ENCODE measurements at regions not wholly inside any gene's neighbourhood (a gene's known extent, or its start where the extent isn't known, plus 50 kb on each side); places are given as distances from the start of the nearest gene placed in this dataset.
"Not testable (repeated sequence)": the region's sequence is repeated elsewhere in the genome, so short reads cannot be mapped to it uniquely, and the experiment has no call there.

DNA sequence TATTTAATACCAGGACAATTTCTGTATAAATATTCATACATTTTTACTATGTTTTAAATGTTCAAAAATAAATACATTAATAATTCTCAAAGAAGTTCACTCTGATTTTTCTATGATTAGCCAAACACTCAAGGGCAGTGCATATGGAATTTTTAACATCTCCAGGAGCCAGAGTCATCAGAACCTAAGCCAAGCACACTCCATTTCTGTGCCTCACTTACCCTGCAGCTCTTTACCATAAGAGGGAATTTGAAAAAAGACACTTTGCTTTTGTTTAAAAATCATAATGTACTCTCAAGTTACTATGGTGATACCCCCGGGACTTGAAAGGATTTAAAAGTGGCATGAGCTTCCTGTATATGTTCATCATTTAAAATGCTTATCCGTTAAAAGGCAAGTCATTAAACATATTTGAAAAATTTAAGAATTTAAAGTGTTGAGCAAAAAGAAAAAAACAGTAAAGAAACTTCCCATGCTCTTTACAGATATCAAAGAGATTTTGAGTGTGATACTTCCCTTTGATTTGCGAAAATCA, 747.4 kb upstream of the NECTIN3 start:
- H3K27me3 Mint-ChIP-seq: no peaks in the 10 kb centered on the region
- H3K27ac Mint-ChIP-seq: no peak overlapping the region
- no peak overlapping the region for H3K4me3 Mint-ChIP-seq
- intact Hi-C loops (cut with micrococcal nuclease): no loop called here
- H3K4me1 Mint-ChIP-seq (ENCODE audit: low read depth): no peaks in the 10 kb centered on the region
- H3K36me3 Mint-ChIP-seq (ENCODE audit: low read depth): no peaks in the 10 kb centered on the region
- H3K9me3 Mint-ChIP-seq: peaks cover 19% of the 10 kb centered on the region

DNA sequence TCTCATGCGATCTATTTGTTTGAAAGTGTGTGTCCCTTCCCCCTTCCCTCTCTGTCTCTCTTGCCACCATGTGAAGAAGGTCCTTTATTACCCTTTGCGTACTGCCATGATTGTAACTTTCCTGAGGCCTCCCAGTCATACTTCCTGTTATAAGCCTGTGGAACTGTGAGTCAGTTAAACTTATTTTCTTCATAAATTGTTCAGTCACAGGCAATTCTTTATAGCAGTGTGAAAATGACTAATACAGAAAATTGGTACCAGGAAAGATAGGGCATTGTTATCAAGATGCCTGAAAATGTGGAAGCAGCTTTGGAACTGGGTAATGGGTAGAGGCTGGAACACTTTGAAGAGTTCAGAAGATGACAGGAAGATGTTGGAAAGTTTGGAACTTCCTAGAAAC, 743.7 kb upstream of the NECTIN3 start:
- intact Hi-C loops (cut with micrococcal nuclease): no loop called here
- H3K36me3 Mint-ChIP-seq (ENCODE audit: low read depth): no peaks in the 10 kb centered on the region

DNA sequence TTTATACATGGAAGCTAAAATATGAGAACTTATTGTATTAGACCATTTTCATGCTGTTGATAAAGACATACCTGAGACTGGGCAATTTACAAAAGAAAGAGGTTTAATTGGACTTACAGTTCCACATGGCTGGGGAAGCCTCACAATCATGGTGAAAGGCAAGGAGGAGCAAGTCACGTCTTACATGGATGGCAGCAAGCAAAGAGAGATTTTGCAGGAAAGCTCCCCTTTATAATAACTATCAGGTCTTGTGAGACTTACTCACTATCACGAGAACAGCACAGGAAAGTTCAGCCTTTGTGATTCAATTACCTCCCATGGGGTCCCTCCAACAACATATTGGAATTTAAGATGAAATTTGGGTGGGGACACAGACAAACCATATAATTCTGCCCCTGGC, 740.1 kb upstream of the NECTIN3 start:
- H3K36me3 Mint-ChIP-seq (ENCODE audit: low read depth); intact Hi-C loops (cut with micrococcal nuclease); H3K4me3 Mint-ChIP-seq; H3K4me1 Mint-ChIP-seq (ENCODE audit: low read depth); H3K27ac Mint-ChIP-seq; H3K27me3 Mint-ChIP-seq: not testable (repeated sequence)
- peaks cover 62% of the 10 kb centered on the region for H3K9me3 Mint-ChIP-seq

More for the DNA sequence above, 743.7 kb upstream of the NECTIN3 start:
- Mint-ChIP-seq H3K27me3 (no peaks in the 10 kb centered on the region), H3K4me1 (ENCODE audit: low read depth) (no peaks in the 10 kb centered on the region), H3K9me3 (peaks cover 55% of the 10 kb centered on the region), H3K27ac (no peak overlapping the region), H3K4me3 (no peak overlapping the region)

DNA sequence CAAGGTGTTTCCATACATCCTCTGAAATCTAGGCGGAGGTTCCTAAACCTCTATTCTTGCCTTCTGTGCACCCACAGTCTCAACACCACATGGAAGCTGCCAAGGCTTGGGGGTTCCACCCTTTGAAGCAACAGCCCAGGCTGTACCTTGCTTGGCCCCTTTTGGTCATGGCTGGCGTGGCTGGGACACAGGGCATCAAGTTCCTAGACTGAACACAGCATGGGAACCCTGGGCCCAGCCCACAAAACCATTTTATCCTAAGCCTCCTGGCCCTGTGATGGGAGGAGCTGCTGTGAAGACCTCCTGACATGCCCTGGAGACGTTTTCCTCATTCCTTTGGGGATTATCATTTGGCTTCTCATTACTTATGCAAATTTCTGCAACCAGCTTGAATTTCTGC, 739.0 kb upstream of the NECTIN3 start:
- Mint-ChIP-seq H3K4me1 (ENCODE audit: low read depth) (no peaks in the 10 kb centered on the region), H3K36me3 (ENCODE audit: low read depth) (no peaks in the 10 kb centered on the region), H3K27ac (no peak overlapping the region), H3K27me3 (no peaks in the 10 kb centered on the region), H3K4me3 (no peak overlapping the region), H3K9me3 (peaks cover 58% of the 10 kb centered on the region)
- intact Hi-C loops (cut with micrococcal nuclease): no loop called here

DNA sequence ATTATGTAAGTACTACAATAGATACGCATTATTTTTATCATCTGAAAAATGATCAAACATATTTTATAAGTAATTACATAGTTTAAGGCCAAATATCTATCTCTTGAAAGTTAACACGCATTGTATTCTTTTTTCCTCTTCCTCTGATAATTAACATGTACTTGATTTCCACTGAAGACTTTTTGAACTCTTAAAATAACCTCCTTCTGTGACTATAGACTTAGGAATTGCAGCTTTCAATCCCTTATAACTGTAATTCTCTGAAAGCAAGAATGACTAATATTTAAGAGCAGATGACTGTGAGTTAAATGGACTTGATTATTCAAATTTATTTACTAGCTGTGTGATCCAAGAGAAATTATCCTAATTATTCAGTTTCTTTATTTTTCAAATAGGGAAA, 730.6 kb upstream of the NECTIN3 start:
- Mint-ChIP-seq H3K4me3 (no peak overlapping the region), H3K9me3 (no peaks in the 10 kb centered on the region), H3K4me1 (ENCODE audit: low read depth) (no peaks in the 10 kb centered on the region), H3K36me3 (ENCODE audit: low read depth) (no peaks in the 10 kb centered on the region), H3K27me3 (no peaks in the 10 kb centered on the region), H3K27ac (no peak overlapping the region)
- intact Hi-C loops (cut with micrococcal nuclease): no loop called here

DNA sequence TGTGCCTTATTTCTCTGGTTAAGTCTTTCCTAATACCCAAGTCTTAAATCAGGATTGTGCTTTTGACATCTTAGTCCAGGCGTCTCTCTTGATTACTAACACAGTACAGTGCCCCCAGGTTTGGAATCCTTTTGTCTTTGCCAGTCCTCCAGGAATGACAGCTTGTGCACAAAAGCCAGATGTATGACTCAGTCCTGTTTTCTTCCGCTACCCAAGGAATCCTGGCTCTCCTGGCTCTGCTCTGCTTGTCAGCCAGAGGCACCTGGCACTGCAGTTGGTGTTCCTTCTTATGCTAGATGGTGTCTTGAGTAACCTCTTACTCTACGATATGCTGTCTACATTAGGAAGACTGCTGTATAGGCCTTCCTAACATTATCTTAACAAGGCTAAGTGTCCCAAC, 728.2 kb upstream of the NECTIN3 start:
- Mint-ChIP-seq H3K27ac (no peak overlapping the region), H3K4me3 (no peak overlapping the region), H3K9me3 (no peaks in the 10 kb centered on the region), H3K36me3 (ENCODE audit: low read depth) (no peaks in the 10 kb centered on the region), H3K27me3 (no peaks in the 10 kb centered on the region), H3K4me1 (ENCODE audit: low read depth) (no peaks in the 10 kb centered on the region)
- intact Hi-C loops (cut with micrococcal nuclease): no loop called here

DNA sequence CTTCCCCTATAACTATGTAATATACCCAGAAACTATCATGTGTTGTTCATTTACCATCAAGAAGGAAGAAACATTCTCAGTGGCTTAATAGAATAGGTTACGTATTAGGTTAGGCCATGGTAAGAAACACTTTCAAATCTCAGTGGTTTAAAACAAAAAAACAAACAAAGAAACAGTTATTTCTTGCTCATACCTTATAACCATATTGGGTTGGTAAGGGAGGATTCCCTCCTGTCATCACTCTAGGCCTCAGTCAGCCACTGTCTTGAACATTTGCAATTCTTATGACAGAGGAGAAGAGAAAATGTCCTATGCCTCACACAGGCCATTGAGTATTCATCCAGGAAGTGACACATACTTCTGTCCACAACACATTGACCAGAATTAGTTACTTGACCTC, 727.7 kb upstream of the NECTIN3 start:
- Mint-ChIP-seq H3K9me3 (no peaks in the 10 kb centered on the region), H3K4me1 (ENCODE audit: low read depth) (no peaks in the 10 kb centered on the region), H3K27ac (no peak overlapping the region), H3K4me3 (no peak overlapping the region), H3K27me3 (no peaks in the 10 kb centered on the region), H3K36me3 (ENCODE audit: low read depth) (no peaks in the 10 kb centered on the region)
- intact Hi-C loops (cut with micrococcal nuclease): no loop called here

DNA sequence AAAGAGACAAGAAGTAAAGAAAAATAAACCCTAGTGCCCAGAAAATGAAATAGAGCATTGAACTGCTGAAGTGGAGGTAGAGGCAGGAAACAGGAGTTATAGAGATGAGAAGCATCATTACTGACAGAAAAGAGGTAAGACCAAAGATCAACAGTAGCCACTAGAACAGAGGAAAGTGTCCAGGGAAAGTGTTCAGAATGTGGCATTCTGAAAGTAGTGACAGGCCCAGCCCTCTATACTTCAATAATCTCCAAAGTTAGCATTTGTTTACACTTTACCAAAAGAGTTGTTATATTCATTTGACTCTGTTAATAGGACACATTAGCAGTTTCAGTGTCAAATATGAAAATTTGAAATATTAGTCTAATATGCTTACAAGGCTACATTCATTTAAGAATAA, 727.1 kb upstream of the NECTIN3 start:
- H3K27ac Mint-ChIP-seq: no peak overlapping the region
- no peaks in the 10 kb centered on the region for H3K9me3 Mint-ChIP-seq
- H3K4me1 Mint-ChIP-seq (ENCODE audit: low read depth): no peaks in the 10 kb centered on the region
- no peak overlapping the region for H3K4me3 Mint-ChIP-seq
- H3K36me3 Mint-ChIP-seq (ENCODE audit: low read depth): no peaks in the 10 kb centered on the region
- no peaks in the 10 kb centered on the region for H3K27me3 Mint-ChIP-seq
- intact Hi-C loops (cut with micrococcal nuclease): no loop called here

DNA sequence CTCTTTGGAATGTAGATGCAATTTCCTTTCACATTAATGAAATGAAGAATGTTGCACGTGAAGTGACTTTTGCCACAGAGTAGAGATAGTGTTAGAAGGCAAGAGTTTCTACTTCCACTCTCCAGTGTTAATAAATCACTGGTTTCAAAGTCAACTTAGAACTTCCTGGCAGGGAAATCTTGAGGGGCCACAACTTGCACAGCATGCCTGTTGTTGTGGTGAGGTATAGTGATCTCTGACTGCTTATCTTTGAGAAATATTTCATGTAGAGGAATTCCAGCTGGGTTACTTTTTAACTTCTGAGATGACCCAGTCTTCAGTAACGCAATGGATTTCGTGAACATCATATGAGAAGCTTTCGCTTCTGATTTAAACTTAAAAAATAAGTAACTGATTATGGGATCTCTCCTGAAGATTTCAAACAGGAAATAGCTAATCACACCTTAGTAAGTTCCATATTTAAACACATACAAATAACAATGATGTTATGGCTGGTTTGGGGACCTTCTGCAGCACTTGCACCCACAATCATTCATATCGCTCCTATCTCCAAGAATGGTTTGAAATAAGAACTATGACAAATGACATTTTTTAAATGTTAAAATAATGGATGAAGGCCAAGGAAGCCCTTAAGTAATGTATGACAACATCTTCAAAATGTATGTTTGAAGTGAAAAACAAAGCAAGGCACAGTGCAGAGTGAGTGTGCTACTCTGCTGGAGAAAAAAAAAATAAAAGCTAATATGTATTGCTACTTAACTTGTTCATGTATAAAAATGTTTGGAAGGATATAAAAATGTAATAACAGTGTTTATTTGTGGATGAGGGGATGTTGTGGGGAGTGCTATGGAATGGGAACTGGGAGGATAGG, 726.5 kb upstream of the NECTIN3 start:
- Mint-ChIP-seq H3K27me3 (no peaks in the 10 kb centered on the region), H3K4me3 (no peak overlapping the region), H3K9me3 (no peaks in the 10 kb centered on the region), H3K27ac (no peak overlapping the region), H3K4me1 (ENCODE audit: low read depth) (no peaks in the 10 kb centered on the region), H3K36me3 (ENCODE audit: low read depth) (no peaks in the 10 kb centered on the region)
- intact Hi-C loops (cut with micrococcal nuclease): no loop called here

DNA sequence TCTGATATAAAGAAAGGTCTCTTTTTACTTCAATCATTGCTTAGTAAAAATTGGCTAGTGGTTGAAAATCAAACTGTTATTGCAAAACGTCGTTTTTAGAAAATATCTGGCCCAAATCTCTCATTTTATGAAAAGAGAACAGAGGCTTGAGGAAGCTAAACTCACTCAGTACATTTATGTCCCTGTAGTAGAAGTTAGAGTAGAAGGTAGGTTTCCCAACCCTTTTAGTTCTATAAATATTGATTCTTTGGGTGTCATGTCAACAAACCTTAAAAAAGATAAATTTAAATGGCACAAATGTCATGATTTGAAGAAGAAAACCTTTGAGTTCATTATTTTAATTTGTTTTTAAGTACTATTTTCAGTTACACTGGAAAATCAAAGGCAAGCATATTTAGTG, 722.3 kb upstream of the NECTIN3 start:
- Mint-ChIP-seq H3K27me3 (no peaks in the 10 kb centered on the region), H3K4me3 (no peak overlapping the region), H3K27ac (no peak overlapping the region), H3K4me1 (ENCODE audit: low read depth) (no peaks in the 10 kb centered on the region), H3K36me3 (ENCODE audit: low read depth) (no peaks in the 10 kb centered on the region), H3K9me3 (no peaks in the 10 kb centered on the region)
- intact Hi-C loops (cut with micrococcal nuclease): no loop called here

DNA sequence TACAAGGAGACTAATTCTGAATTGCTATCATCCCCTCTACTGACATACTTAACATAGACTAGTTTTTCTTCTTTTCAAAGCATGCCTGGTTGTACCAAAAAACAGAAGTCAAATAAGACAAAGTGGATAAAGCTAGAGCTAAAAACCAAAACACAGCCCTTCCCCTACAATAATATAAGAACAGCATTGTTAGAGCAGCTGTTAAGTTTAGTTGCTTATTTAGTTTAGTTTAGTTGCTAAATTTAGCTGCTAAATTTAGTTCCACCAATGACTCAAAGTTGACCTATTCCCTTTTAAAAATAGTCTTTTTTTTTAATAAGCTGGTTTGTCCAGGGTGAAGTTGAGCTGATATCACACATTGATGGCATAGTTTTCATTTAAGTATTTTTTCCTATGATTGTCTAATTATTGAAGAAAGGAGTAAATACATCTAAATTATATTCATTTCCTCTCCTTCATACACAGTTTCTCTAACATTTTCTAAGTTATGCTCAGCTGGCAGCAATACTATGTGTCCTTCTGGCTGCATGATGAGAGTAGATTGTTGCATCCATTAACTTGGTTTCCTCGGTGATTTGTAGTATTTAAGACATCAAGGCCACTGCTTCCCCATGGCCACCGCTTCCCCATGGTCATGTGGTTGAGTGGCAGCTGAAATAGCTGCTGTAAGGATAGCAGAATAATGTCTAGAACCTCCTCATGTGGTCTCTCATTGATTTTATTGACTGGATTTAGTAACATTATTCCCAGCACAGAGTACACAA, 718.6 kb upstream of the NECTIN3 start:
- H3K4me3 Mint-ChIP-seq: no peak overlapping the region
- no peaks in the 10 kb centered on the region for H3K4me1 Mint-ChIP-seq (ENCODE audit: low read depth)
- peaks cover 26% of the 10 kb centered on the region for H3K9me3 Mint-ChIP-seq
- no peak overlapping the region for H3K27ac Mint-ChIP-seq
- no peaks in the 10 kb centered on the region for H3K27me3 Mint-ChIP-seq
- H3K36me3 Mint-ChIP-seq (ENCODE audit: low read depth): no peaks in the 10 kb centered on the region
- intact Hi-C loops (cut with micrococcal nuclease): no loop called here

DNA sequence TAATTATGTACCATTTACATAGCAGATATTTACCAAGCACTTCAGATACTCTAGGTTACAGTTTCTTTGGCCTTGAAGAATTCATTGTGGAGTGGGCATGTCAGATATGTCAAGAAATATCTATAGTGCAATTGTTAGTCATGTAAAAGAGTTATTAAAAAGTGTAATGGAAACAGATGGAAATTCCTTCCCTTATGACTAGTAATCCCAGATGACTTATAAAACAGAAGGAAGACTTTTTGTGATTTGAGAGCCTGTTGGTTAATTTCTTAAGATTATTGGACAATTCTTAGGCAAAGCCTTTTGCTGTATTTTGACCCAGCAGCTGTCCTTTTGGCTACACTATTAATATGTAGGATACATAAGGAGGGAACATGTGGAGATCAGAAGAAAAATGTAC, 708.9 kb upstream of the NECTIN3 start:
- Mint-ChIP-seq H3K4me3 (no peak overlapping the region), H3K27me3 (no peaks in the 10 kb centered on the region), H3K27ac (no peak overlapping the region), H3K36me3 (ENCODE audit: low read depth) (no peaks in the 10 kb centered on the region), H3K9me3 (peaks cover 11% of the 10 kb centered on the region), H3K4me1 (ENCODE audit: low read depth) (peaks cover 6% of the 10 kb centered on the region)
- intact Hi-C loops (cut with micrococcal nuclease): no loop called here

DNA sequence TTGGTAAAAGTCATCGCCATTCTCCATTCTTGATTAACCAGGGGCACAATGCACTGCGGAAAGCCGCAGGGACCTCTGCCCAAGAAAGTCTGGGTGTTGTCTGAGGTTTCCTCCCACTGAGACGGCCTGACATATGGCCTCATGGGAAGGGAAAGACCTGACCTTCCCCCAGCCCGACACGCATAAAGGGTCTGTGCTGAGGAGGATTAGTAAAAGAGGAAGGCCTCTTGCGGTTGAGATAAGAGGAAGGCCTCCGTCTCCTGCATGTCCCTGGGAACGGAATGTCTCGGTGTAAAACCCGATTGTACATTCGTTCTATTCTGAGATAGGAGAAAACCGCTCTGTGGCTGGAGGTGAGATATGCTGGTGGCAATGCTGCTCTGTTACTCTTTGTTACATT, 704.3 kb upstream of the NECTIN3 start:
- H3K27ac Mint-ChIP-seq; H3K27me3 Mint-ChIP-seq; H3K4me1 Mint-ChIP-seq (ENCODE audit: low read depth); H3K4me3 Mint-ChIP-seq; H3K36me3 Mint-ChIP-seq (ENCODE audit: low read depth); intact Hi-C loops (cut with micrococcal nuclease): not testable (repeated sequence)
- peaks cover 15% of the 10 kb centered on the region for H3K9me3 Mint-ChIP-seq

DNA sequence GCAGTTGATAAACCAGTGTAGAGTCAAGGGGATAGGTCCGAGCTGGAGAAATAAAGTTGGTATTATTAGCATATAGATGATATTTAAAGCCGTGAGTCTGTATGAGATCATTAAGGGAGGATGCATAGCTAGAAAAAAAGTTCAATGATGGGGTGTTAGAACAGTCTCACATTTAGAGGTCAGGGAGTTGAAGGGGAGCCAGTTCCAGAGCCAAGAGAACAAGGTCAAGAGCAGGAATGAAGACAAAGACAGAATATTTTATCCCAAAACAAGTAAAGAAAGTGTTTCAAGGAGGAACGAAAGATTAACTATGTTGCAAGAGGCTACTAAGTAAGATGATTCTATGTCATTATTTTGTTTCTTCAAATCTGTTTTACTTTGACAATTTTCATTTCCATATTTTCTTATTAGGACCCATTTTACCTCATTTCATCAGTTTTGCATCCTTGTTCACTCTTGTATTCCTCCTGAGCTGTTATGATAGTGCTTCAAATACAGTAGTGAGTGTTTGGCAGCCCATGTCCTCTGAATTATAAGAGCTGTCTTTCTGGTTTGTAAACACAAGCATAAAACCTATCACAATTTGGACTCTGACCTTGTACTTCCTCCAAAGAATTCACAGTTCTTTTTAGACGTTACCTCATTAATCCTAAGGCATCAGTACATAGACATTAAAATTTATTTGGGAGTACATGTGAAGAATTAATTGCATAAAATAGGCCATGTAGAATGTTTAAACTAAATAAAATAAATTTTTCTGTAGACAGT, 695.7 kb upstream of the NECTIN3 start:
- Mint-ChIP-seq H3K36me3 (ENCODE audit: low read depth) (no peaks in the 10 kb centered on the region), H3K4me3 (no peak overlapping the region)
- intact Hi-C loops (cut with micrococcal nuclease): no loop called here

More for the DNA sequence above, 695.7 kb upstream of the NECTIN3 start:
- Mint-ChIP-seq H3K9me3 (peaks cover 7% of the 10 kb centered on the region), H3K27ac (no peak overlapping the region), H3K27me3 (no peaks in the 10 kb centered on the region), H3K4me1 (ENCODE audit: low read depth) (no peaks in the 10 kb centered on the region)
